ENCODE measurements at regions not wholly inside any gene's neighbourhood (a gene's known extent, or its start where the extent isn't known, plus 50 kb on each side); places are given as distances from the start of the nearest gene placed in this dataset.

GRCh38 chr15:61584410-61584809, 355.3 kb upstream of the RORA start:
- Histone ChIP-seq H3T11ph (ENCODE audit: low read length) (no peak overlapping the region), H4K5ac (ENCODE audit: insufficient read length, low read depth, low read length) (no peak overlapping the region), H4K20me1 (ENCODE audit: control insufficient read depth, insufficient read depth, insufficient read length) (no peaks in the 10 kb centered on the region), H3K18ac (ENCODE audit: insufficient read length, low read depth, low read length) (no peak overlapping the region), H3K9me3 (ENCODE audit: control insufficient read depth, low read depth, low read length) (no peaks in the 10 kb centered on the region), H3K56ac (ENCODE audit: insufficient read length, low read depth, low read length) (no peak overlapping the region), H2AK5ac (ENCODE audit: insufficient read length, low read length) (no peak overlapping the region), H3K23ac (ENCODE audit: insufficient read length, low read depth, low read length) (no peak overlapping the region), H4K91ac (ENCODE audit: insufficient read length, low read depth, low read length) (no peak overlapping the region), H3K14ac (ENCODE audit: insufficient read depth, low read length) (no peak overlapping the region), H3K4me1 (ENCODE audit: insufficient read depth, low read length) (no peaks in the 10 kb centered on the region), H2BK12ac (ENCODE audit: insufficient read length, low read depth, low read length) (no peak overlapping the region), H3K27ac (ENCODE audit: insufficient read length, low read depth, low read length) (no peak overlapping the region), H3K9ac (ENCODE audit: extremely low read depth, insufficient read length, low read length) (no peak overlapping the region), H3K4me2 (ENCODE audit: insufficient read depth, insufficient read length, low read length) (no peak overlapping the region), H2BK120ac (ENCODE audit: low read depth, low read length, poor library complexity, severe bottlenecking) (no peak overlapping the region), H3K4ac (ENCODE audit: low read depth, low read length) (no peak overlapping the region), H2BK20ac (ENCODE audit: low read depth, low read length, poor library complexity, severe bottlenecking) (no peak overlapping the region), H2BK15ac (ENCODE audit: low read depth, low read length) (no peak overlapping the region), H3K23me2 (ENCODE audit: insufficient read length, low read depth, low read length, poor library complexity, severe bottlenecking) (no peaks in the 10 kb centered on the region), H3K27me3 (ENCODE audit: insufficient read depth, low read length) (no peaks in the 10 kb centered on the region), H4K8ac (replicated peaks; ENCODE audit: insufficient read length, low read depth, low read length) (no peak overlapping the region), H3K79me2 (ENCODE audit: insufficient read depth, low read length) (no peaks in the 10 kb centered on the region), H3K79me1 (ENCODE audit: insufficient read depth, low read depth, low read length, poor library complexity, severe bottlenecking) (no peaks in the 10 kb centered on the region), H2AFZ (ENCODE audit: low read length) (no peak overlapping the region), H2BK5ac (ENCODE audit: insufficient read length, low read length) (no peak overlapping the region)
- Mint-ChIP-seq H3K27me3 (ENCODE audit: low read depth) (no peaks in the 10 kb centered on the region), H3K4me1 (peaks cover 0 to 4% of the 10 kb centered on the region in 2 experiments; a peak in 2 of 4 replicates), H3K4me3 (no peak overlapping the region), H3K9me3 (peaks cover 6% of the 10 kb centered on the region in 2 experiments; a peak in 4 of 5 replicates), H3K36me3 (ENCODE audit: insufficient read depth in 1 of 3, low read depth in 3 of 3) (peaks cover 0 to 2% (median 0%) of the 10 kb centered on the region in 3 experiments; a peak in 2 of 7 replicates), H3K27ac (no peak overlapping the region)
- DNase-seq = no peak
- TF ChIP-seq CTCF (conservative IDR thresholded peaks at IDR 0.05) = no peak
- no CpG with 5 or more reads among the region's 5 CpGs for WGBS (ENCODE audit: extremely low coverage, insufficient read length, low lambda C conversion rate)
